Hepatocyte (in vitro differentiated cells): ENCODE measurements at regions not wholly inside any gene's neighbourhood (a gene's known extent, or its start where the extent isn't known, plus 50 kb on each side); places are given as distances from the start of the nearest gene placed in this dataset.

Source experiments
- DNase-seq: peaks from one replicate; pipeline ENCODE4 v3.0.0-alpha.2; 2016; ENCODE audit warnings: low spot score
- H2AFZ ChIP-seq: fragments of 200-600 bp; sonication (generic); 2 replicates; pipeline ENCODE4 v1.6.0; 2016; ENCODE audit warnings: antibody characterized with exemption, mild to moderate bottlenecking
- H3K27ac ChIP-seq: fragments of 200-600 bp; sonication (generic); 2 replicates; pipeline ENCODE4 v1.5.1; 2016; ENCODE audit warnings: mild to moderate bottlenecking
- H3K27me3 ChIP-seq: fragments of 200-600 bp; sonication (generic); 2 replicates; pipeline ENCODE4 v1.6.1; 2016
- H3K36me3 ChIP-seq: fragments of 200-600 bp; sonication (generic); replicated peaks from 2 replicates; pipeline ENCODE4 v1.5.1; 2016; ENCODE audit warnings: low read depth; ENCODE audit not compliant: insufficient read depth
- H3K4me1 ChIP-seq: fragments of 200-600 bp; sonication (generic); 2 replicates; pipeline ENCODE4 v1.5.1; 2016; ENCODE audit warnings: mild to moderate bottlenecking, moderate library complexity; ENCODE audit not compliant: insufficient read depth
- H3K4me2 ChIP-seq: fragments of 200-600 bp; sonication (generic); 2 replicates; pipeline ENCODE4 v1.6.0; 2016
- H3K4me3 ChIP-seq: fragments of 200-600 bp; sonication (generic); 2 replicates; pipeline ENCODE4 v1.5.1; 2016; ENCODE audit warnings: mild to moderate bottlenecking
- H3K79me2 ChIP-seq: fragments of 200-600 bp; sonication (generic); 2 replicates; pipeline ENCODE4 v1.6.0; 2017; ENCODE audit warnings: mild to moderate bottlenecking
- H3K9me2 ChIP-seq: fragments of 200-600 bp; sonication (generic); replicated peaks from 2 replicates; pipeline ENCODE4 v1.6.0; 2017; ENCODE audit warnings: mild to moderate bottlenecking; ENCODE audit not compliant: insufficient read depth
- H3K9me3 ChIP-seq: fragments of 200-600 bp; sonication (generic); 2 replicates; pipeline ENCODE4 v1.5.1; 2016; ENCODE audit warnings: low read depth, mild to moderate bottlenecking
- H4K20me1 ChIP-seq: fragments of 200-600 bp; sonication (generic); 2 replicates; pipeline ENCODE4 v1.6.0; 2016; ENCODE audit warnings: mild to moderate bottlenecking; ENCODE audit not compliant: insufficient read depth, poor library complexity, severe bottlenecking
- EZH2 ChIP-seq: fragments of 200-600 bp; sonication (generic); IDR thresholded peaks from 2 replicates; pipeline ENCODE4 v1.6.1; 2016; ENCODE audit warnings: antibody characterized with exemption, mild to moderate bottlenecking, borderline replicate concordance
- EZH2phosphoT487 ChIP-seq: fragments of 200-600 bp; sonication (generic); IDR thresholded peaks from one replicate; pipeline ENCODE4 v1.6.1; 2018; ENCODE audit warnings: antibody characterized with exemption, mild to moderate bottlenecking, low read depth, moderate library complexity; ENCODE audit not compliant: unreplicated experiment, severe bottlenecking
- WGBS: methylation state at CpG from one replicate; pipeline ENCODE4 v1.1.6; 2016; ENCODE audit warnings: low lambda C conversion rate; ENCODE audit errors: missing lambda C conversion rate; 5-methylcytosine and 5-hydroxymethylcytosine counted together
- TF ChIP-seq, protein P1 (sequence below): fragments of 200-600 bp; sonication (generic); IDR thresholded peaks from 2 replicates; pipeline ENCODE4 v1.5.1; 2016; ENCODE audit warnings: antibody characterized with exemption, mild to moderate bottlenecking; ENCODE audit not compliant: poor library complexity

DNA sequence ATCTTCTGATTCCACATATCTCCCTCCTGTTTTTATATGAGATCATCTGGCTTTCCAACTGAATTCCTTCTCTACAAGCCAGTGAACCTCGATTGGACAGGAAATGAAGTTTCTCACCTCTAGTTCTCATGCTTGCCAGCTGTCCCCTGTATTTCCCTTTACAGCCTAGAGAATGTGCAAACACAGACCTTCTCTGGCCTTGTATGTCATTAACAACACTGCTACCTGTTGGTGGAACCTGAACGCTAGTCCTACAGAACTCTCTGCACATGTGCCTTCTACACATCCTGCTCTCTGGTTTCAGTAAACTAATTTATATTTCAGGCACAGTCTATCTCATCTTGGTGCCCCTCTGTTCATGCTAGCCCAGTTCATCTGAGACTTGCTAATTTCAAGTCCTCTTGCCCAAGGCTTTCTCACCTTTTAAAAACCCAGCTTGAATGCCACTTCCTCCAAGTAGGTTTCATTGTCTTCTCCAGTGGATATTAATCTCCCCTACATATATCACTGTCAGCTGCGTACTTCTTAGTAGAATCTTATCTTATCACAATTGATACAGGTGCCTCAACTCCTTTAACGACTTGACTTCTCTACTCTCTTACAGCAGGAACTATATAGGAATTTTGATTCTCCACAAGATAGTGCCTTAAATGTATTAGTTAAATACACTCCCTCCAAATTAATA is 549.9 kb downstream of the PLPP3 start:
- H3K9me2 ChIP-seq: no peaks in the 10 kb centered on the region
- H3K27me3 ChIP-seq: no peaks in the 10 kb centered on the region
- H4K20me1 ChIP-seq: no peaks in the 10 kb centered on the region
- H3K79me2 ChIP-seq: no peaks in the 10 kb centered on the region
- no peak overlapping the region for H2AFZ ChIP-seq
- no peaks in the 10 kb centered on the region for H3K4me1 ChIP-seq
- H3K27ac ChIP-seq: peak overlapping the region; percentile 62
- TF ChIP-seq, protein P1, sequence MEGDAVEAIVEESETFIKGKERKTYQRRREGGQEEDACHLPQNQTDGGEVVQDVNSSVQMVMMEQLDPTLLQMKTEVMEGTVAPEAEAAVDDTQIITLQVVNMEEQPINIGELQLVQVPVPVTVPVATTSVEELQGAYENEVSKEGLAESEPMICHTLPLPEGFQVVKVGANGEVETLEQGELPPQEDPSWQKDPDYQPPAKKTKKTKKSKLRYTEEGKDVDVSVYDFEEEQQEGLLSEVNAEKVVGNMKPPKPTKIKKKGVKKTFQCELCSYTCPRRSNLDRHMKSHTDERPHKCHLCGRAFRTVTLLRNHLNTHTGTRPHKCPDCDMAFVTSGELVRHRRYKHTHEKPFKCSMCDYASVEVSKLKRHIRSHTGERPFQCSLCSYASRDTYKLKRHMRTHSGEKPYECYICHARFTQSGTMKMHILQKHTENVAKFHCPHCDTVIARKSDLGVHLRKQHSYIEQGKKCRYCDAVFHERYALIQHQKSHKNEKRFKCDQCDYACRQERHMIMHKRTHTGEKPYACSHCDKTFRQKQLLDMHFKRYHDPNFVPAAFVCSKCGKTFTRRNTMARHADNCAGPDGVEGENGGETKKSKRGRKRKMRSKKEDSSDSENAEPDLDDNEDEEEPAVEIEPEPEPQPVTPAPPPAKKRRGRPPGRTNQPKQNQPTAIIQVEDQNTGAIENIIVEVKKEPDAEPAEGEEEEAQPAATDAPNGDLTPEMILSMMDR: peak; percentile 39
- no peak for TF ChIP-seq EZH2phosphoT487
- DNase-seq: peak; percentile 51
- H3K9me3 ChIP-seq: no peaks in the 10 kb centered on the region
- H3K4me2 ChIP-seq: no peak overlapping the region
- WGBS: 37% methylated on average over 4 of the region's 4 CpGs
- no peak overlapping the region for H3K4me3 ChIP-seq
- no peaks in the 10 kb centered on the region for H3K36me3 ChIP-seq

DNA sequence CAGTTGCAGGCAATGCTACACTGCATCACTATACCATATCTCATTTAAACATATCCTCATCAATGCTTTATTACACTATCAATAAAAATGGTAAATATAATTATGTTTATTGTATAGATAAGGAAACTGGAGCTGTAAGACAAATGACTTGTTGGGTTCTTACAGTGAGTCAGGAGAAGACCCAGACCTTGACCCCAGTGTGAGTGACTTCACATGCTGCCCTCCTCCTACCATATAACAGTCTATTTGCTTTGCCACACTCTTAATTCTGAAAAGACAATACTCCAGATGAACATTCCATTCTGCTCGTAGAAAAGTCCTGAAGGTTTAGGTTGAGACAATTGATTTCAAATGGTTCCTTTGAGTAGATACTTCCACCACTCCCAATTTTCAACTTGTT is 550.5 kb downstream of the PLPP3 start:
- no peak overlapping the region for H3K4me3 ChIP-seq
- no peak overlapping the region for H2AFZ ChIP-seq
- no peaks in the 10 kb centered on the region for H3K27me3 ChIP-seq
- 74% methylated on average over 1 of the region's 1 CpG for WGBS
- H3K4me1 ChIP-seq: no peaks in the 10 kb centered on the region
- no peak for TF ChIP-seq EZH2
- H3K9me3 ChIP-seq: no peaks in the 10 kb centered on the region
- H4K20me1 ChIP-seq: no peaks in the 10 kb centered on the region
- no peaks in the 10 kb centered on the region for H3K36me3 ChIP-seq
- H3K9me2 ChIP-seq: no peaks in the 10 kb centered on the region
- DNase-seq: no peak
- H3K79me2 ChIP-seq: no peaks in the 10 kb centered on the region
- H3K4me2 ChIP-seq: no peak overlapping the region
- H3K27ac ChIP-seq: peak overlapping the region; percentile 62

DNA sequence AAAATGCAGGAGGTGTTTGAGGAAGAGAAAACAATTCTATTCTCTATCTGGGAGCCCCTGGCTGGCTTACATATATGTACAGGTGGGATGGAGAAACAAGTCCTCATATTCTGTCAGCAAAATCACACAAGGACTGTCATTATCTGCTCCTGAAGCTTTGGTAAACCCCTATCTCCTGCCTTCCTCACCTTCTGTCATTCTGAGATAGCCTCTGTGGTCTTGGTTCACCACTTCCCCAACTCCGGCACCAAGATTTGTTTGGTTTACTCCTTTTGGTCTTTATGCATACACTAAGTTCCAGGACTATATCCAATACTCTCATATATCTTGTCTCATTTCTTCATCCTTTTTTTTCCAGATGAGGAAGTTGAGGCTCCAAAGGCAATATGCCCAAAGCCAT is 551.1 kb downstream of the PLPP3 start:
- Histone ChIP-seq H3K36me3 (no peaks in the 10 kb centered on the region), H2AFZ (no peak overlapping the region), H3K9me2 (no peaks in the 10 kb centered on the region), H3K4me1 (no peaks in the 10 kb centered on the region), H3K27me3 (no peaks in the 10 kb centered on the region), H4K20me1 (no peaks in the 10 kb centered on the region), H3K9me3 (no peaks in the 10 kb centered on the region), H3K79me2 (no peaks in the 10 kb centered on the region), H3K4me3 (no peak overlapping the region), H3K4me2 (no peak overlapping the region), H3K27ac (no peak overlapping the region)
- WGBS: 100% methylated on average over 1 of the region's 1 CpG
- no peak for DNase-seq
- TF ChIP-seq EZH2: no peak
- TF ChIP-seq, protein P1: no peak
- no peak for TF ChIP-seq EZH2phosphoT487

DNA sequence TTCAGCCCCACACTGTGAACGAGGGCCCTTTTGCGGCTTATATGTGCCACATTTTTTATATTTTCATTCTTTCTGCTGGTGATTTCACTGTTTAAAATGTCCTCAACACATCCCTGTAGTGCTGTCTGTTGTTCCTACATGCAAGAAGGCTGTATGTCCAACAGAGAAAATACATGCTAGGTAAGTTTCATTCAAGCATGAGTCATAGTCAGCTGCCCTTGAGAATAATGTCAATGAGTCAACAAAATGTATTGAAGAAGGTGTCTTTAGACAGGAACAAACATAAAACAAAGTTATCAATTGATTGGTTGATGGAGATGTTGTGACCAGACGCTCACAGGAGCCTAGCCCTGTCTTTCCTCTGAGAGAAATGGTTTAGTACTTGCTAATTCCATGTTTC is 553.4 kb downstream of the PLPP3 start:
- no peak overlapping the region for H3K4me3 ChIP-seq
- peak overlapping the region; percentile 14 for H3K27ac ChIP-seq
- WGBS: 85% methylated on average over 3 of the region's 3 CpGs
- no peaks in the 10 kb centered on the region for H3K27me3 ChIP-seq
- H3K4me1 ChIP-seq: no peaks in the 10 kb centered on the region
- DNase-seq: peak; percentile 29
- no peak overlapping the region for H3K4me2 ChIP-seq
- H3K79me2 ChIP-seq: no peaks in the 10 kb centered on the region
- no peaks in the 10 kb centered on the region for H3K9me2 ChIP-seq
- no peaks in the 10 kb centered on the region for H4K20me1 ChIP-seq
- H3K36me3 ChIP-seq: no peaks in the 10 kb centered on the region
- no peak overlapping the region for H2AFZ ChIP-seq
- no peaks in the 10 kb centered on the region for H3K9me3 ChIP-seq
- TF ChIP-seq, protein P1: no peak
- TF ChIP-seq EZH2 (no peak), EZH2phosphoT487 (no peak)
